ENCODE measurements at regions not wholly inside any gene's neighbourhood (a gene's known extent, or its start where the extent isn't known, plus 50 kb on each side); places are given as distances from the start of the nearest gene placed in this dataset.

- no peak for TF ChIP-seq CTCF (optimal IDR thresholded peaks at IDR 0.05 in 1 of 3, IDR thresholded peaks at IDR 0.05 in 1 of 3, conservative IDR thresholded peaks at IDR 0.05 in 1 of 3; ENCODE audit: extremely low read depth in 1 of 3, insufficient read depth in 2 of 3, low read length in 3 of 3)
- no peak for TF ChIP-seq EZH2 (IDR thresholded peaks at IDR 0.05; ENCODE audit: low read length)
Observed at GRCh38 chr18:57976230-57976773, 67.7 kb upstream of the NEDD4L start.

Data from keratinocyte (primary cell).